AG04450 (cell line): ENCODE measurements at regions not wholly inside any gene's neighbourhood (a gene's known extent, or its start where the extent isn't known, plus 50 kb on each side); places are given as distances from the start of the nearest gene placed in this dataset.
"Not testable (repeated sequence)": the region's sequence is repeated elsewhere in the genome, so short reads cannot be mapped to it uniquely, and the experiment has no call there.

Experiments used
- CTCF ChIA-PET: fragments of 300-600, 350-600 bp; formaldehyde crosslinking; extraction: SDS; loops from one replicate; lab custom pipeline; 2022; ENCODE audit warnings: antibody characterized with exemption, inconsistent platforms; lab: Charles Lee
- POLR2A ChIA-PET: fragments of 350-600 bp; formaldehyde crosslinking; extraction: SDS; loops from one replicate; lab custom pipeline; 2021; ENCODE audit warnings: antibody characterized with exemption, inconsistent platforms; lab: Yijun Ruan, JAX
- DNase-seq: peaks from one replicate; pipeline ENCODE4 v3.0.0-alpha.2; 2011; ENCODE audit warnings: low read depth, low spot score
- H3K27ac ChIP-seq: one replicate; pipeline ENCODE4 v1.5.1; 2012; ENCODE audit warnings: low read depth, low read length, control low read depth
- H3K27me3 ChIP-seq: one replicate; pipeline ENCODE4 v1.6.0; 2012; ENCODE audit warnings: low read length; ENCODE audit not compliant: control insufficient read depth, insufficient read depth
- H3K4me3 ChIP-seq: 2 replicates; pipeline ENCODE4 v1.5.1; 2011; ENCODE audit warnings: mild to moderate bottlenecking, low read depth, low read length, control low read depth
- H3K9me3 ChIP-seq: 2 replicates; pipeline ENCODE4 v1.5.1; 2012; ENCODE audit warnings: low read length; ENCODE audit not compliant: control insufficient read depth, insufficient read depth
- TF ChIP-seq, protein P1 (sequence below): IDR thresholded peaks from 2 replicates; pipeline ENCODE4 v1.5.1; 2011; ENCODE audit warnings: low read depth, low read length, control low read depth, inconsistent platforms

- Histone ChIP-seq H3K9me3 (no peaks in the 10 kb centered on the region), H3K27me3 (peaks cover 20% of the 10 kb centered on the region), H3K27ac (no peak overlapping the region), H3K4me3 (no peak overlapping the region)
- TF ChIP-seq, protein P1, sequence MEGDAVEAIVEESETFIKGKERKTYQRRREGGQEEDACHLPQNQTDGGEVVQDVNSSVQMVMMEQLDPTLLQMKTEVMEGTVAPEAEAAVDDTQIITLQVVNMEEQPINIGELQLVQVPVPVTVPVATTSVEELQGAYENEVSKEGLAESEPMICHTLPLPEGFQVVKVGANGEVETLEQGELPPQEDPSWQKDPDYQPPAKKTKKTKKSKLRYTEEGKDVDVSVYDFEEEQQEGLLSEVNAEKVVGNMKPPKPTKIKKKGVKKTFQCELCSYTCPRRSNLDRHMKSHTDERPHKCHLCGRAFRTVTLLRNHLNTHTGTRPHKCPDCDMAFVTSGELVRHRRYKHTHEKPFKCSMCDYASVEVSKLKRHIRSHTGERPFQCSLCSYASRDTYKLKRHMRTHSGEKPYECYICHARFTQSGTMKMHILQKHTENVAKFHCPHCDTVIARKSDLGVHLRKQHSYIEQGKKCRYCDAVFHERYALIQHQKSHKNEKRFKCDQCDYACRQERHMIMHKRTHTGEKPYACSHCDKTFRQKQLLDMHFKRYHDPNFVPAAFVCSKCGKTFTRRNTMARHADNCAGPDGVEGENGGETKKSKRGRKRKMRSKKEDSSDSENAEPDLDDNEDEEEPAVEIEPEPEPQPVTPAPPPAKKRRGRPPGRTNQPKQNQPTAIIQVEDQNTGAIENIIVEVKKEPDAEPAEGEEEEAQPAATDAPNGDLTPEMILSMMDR, result no peak
- no peak for DNase-seq
- POLR2A ChIA-PET, result no interaction called here
- CTCF ChIA-PET, result no interaction called here
Measured at GRCh38 chr12:124085419-124086296, 112.6 kb downstream of the ZNF664 start.

GRCh38 chr12:124086299-124086898 is 113.4 kb downstream of the ZNF664 start:
- Histone ChIP-seq H3K27me3 (peaks cover 20% of the 10 kb centered on the region), H3K27ac (no peak overlapping the region), H3K9me3 (no peaks in the 10 kb centered on the region), H3K4me3 (no peak overlapping the region)
- TF ChIP-seq, protein P1, result no peak
- POLR2A ChIA-PET, result no interaction called here
- CTCF ChIA-PET, result no interaction called here
- no peak for DNase-seq

DNA sequence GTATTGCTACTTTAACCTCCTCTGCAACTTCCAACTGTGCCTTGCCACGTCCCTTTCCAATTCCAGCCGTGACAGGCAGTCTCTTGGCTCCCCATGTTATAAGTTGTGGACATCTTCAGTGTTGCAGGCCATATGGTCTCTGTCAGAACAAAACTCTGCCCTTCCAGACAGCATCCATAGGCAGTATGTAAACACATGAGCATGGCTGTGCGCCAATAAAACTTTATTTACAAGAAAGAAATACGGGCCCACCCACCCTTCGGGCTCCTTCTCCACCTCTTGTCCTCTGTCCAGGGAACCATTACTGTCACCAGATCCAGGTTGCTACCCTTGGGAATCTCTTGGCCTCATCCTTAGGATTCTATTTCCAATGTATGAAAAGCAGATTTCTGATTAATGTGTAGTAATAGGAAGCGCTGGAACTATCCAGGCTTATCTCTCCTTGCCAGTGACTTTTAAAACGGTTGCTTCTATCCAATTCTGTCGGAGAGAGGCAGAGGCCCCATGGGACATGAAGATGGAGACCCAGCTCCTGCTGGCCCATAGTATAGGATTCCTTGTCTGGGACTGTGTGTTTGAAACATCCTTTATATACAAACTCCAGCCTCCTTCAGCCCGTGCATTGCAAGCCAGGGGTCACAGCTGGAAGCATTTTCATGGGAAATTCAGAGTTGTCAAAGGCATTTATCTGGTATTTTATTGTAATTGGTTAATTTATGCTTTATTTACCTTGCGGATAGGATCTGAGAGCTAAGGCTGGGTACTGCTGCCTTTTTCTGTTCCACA is 114.4 kb downstream of the ZNF664 start:
- DNase-seq, result no peak
- TF ChIP-seq, protein P1, result no peak
- CTCF ChIA-PET, result no interaction called here
- no peak overlapping the region for H3K27ac ChIP-seq
- no peak overlapping the region for H3K4me3 ChIP-seq
- no peaks in the 10 kb centered on the region for H3K9me3 ChIP-seq
- POLR2A ChIA-PET, result no interaction called here
- H3K27me3 ChIP-seq, result peaks cover 20% of the 10 kb centered on the region

DNA sequence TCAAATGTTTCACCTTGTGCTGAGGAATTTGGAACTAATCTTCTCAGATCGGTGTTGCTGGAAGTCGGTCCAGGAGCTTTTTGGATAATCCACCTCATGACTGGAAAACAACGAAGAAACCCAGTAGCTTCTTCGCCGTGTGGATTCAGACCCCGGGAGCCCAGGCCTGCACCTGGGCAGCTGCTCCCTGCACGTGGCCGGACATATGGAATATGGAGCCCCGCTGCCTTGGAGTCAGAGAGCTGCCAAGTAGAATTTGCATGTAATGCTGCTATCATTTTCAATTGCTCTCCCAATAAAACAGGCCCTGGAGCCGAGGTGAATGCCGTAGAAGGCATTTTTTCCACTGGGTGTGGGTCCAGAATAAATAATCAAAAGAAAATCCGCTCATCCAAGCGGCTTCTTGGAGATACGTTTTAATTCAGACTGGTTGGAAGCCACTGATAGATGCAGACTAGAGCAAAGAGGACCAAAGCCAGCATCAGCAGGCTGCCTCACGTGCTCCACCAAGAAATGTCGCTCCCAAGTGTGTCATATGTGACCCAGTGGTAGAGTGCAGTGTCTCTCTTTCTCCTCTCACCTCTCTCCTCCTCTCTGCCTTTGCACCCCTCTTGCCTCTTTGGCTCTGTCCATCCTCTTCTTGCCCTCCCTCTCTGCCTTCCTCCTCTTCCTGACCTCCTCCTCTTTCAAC is 115.3 kb downstream of the ZNF664 start:
- H3K27ac ChIP-seq, result no peak overlapping the region
- no peaks in the 10 kb centered on the region for H3K9me3 ChIP-seq
- ChIA-PET POLR2A (no interaction called here), CTCF (no interaction called here)
- DNase-seq, result no peak
- H3K4me3 ChIP-seq, result no peak overlapping the region
- TF ChIP-seq, protein P1, result no peak
- H3K27me3 ChIP-seq, result peaks cover 20% of the 10 kb centered on the region

DNA sequence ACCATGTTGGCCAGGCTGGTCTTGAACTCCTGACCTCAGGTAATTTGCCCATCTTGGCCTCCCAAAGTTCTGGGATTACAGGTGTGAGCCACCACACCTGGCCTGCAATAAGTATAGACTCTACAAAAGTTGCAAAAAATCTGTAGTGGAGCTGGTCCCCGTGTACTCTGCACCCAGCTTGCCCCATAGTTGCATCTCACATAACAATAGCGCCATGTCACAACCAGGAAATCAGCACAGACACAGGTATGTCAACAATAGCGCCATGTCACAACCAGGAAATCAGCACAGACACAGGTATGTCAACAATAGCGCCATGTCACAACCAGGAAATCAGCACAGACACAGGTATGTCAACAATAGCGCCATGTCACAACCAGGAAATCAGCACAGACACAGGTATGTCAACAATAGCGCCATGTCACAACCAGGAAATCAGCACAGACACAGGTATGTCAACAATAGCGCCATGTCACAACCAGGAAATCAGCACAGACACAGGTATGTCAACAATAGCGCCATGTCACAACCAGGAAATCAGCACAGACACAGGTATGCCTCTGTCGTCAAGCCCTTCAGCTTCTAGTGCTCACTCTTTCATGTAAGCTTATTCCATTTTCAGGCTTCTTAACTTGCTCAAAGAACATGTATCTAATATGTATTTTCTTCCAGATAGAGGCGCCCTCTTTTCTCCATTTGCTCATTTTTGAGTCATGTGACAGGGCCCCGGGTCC is 116.3 kb downstream of the ZNF664 start:
- POLR2A ChIA-PET, H3K4me3 ChIP-seq, H3K9me3 ChIP-seq, DNase-seq, H3K27ac ChIP-seq, CTCF ChIA-PET: not testable (repeated sequence)
- peaks cover 20% of the 10 kb centered on the region for H3K27me3 ChIP-seq
